ENCODE measurements at regions not wholly inside any gene's neighbourhood (a gene's known extent, or its start where the extent isn't known, plus 50 kb on each side); places are given as distances from the start of the nearest gene placed in this dataset.
"Not testable (repeated sequence)": the region's sequence is repeated elsewhere in the genome, so short reads cannot be mapped to it uniquely, and the experiment has no call there.

DNA sequence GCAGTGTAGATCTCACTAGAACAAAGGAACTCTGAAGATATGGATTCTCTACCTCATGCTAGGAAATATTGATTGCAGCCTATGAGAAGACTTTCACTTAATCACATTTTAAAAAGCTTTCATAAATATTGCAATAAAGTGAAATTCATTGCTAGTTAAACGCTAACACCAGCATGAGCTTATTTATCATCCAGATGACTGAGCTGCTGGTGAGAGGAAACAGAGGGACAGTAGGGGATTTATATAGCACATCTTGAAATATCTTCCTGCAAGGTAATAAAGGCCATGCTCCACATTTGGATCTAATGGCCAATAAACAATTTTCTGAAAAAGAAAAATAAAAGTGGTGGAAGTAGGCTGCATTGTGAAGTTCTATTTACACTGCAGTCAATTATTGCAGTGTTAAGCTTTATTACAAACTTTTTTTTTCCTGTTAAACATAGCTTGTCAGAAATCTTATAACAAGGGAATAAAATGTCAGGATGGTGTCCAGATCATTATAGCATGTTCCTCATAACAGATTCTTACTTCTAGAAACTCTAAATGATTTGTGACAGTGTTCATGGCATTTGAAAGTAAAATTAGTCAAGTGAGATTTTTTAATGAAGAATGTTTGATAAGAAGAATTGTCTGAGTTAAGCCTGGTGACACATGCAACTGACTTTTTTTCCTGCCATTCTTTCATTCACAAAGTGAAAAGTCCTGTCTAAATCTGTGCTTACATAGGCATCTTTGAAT is 342.6 kb downstream of the DMAC1 start:
- no peak for DNase-seq

DNA sequence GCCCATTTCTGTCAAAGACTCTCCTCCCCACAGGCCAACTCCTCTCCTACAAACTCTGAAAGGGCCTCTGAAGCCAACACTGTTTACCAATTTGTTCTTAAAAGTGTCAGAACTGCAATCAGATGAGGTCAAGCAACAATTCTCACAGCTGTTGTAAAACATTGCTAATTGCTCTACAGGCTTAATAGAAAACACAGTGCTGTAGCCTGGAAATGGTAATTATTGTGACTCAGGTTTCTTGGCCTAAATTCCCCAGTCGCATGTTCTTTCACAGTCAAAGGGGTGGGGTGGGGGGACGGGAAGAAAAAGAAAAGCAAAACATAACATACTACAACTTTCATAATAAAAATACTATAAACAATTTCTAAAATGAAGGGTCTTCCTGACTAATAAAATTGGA is 343.2 kb downstream of the DMAC1 start:
- DNase-seq = no peak

DNA sequence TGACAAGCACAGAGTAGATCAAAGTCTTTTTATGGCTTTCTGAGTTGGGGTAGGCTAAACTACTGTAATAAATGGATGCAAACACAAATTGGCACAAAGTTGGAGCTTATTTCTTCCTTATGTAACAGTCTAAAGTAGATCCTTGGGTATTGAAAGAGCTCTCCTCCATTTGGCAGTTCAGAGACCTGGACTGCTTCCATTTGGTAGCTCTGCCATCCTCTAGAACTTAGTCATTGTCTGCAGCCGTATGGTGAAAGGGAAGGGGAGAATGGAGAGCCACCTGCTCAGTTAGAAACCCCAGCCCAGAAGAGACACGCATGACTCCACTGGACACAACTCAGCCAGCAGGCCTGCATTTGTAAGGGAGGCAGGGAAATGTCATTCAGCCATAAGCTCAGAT is 345.0 kb downstream of the DMAC1 start:
- no peak for DNase-seq

DNA sequence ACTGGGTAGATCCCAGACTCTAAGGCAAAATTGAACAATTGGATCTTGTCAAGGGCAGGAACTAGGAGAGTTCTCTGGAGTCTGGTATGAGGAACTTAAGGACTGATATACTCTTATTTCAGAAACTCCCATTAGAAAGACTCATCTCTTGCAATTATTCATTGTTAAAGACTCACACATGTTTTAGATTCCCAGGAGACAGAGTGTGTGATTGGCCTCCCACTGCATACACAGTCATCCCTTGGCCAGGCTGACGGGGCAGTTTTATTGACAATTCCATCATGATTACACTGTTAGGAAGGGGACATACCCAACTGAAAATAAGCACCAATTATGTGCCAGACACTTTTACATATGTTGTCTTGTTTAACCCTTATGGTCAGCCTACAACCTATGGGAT is 347.2 kb downstream of the DMAC1 start:
- no peak for DNase-seq

DNA sequence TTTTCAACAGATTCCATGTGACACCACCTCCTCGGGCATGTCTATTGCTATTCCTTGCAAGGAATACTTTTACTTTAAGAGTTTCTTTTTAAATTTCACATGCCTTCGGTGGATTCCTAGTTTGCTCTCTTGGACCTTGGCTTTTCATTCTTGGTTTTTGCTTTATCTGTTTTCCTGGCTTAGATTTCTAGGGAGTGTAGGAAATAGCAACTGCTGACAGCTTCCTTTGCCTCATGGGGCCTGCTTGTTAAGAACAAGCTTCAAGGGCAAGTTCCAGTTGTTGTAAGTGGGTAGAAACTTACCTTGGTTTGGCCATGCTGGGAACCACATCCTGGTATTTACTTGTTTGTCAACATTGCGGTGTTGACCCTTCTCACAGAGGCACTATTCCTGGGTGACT is 348.5 kb downstream of the DMAC1 start:
- DNase-seq = no peak

- no peak for DNase-seq
These were observed 356.0 kb downstream of the DMAC1 start for GRCh38 chr9:7443541-7443940.

DNA sequence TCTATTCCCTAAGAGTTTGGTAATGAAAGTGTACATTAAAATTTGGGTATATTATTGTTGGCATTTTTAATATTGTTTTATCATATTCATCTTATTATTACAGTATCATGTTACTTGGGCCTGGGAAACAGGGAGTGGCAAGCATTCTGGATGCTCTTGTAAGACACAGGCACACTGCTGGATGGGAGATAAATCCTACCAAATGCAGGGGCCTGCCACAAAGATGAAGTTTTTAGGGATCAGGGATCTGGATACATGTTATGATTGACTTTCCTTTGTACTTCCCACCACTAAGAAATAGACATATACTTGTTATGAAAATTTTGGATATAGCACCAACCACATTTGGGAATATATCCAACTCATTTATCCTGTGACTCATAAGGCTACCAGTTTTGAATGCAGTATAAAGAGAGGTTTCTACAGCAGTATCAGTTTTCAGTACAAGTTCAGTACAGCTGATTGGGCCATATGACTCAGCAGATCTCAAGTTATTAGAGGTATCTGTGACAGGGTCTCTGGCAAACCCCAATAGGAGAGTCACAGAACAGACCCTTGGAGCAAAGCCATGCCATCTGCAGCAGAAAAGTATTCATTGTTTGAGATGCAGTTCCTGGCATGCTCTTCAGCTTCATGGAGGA is 360.1 kb downstream of the DMAC1 start:
- DNase-seq = no peak

GRCh38 chr9:7436754-7437153 is 362.8 kb downstream of the DMAC1 start:
- DNase-seq = no peak

DNA sequence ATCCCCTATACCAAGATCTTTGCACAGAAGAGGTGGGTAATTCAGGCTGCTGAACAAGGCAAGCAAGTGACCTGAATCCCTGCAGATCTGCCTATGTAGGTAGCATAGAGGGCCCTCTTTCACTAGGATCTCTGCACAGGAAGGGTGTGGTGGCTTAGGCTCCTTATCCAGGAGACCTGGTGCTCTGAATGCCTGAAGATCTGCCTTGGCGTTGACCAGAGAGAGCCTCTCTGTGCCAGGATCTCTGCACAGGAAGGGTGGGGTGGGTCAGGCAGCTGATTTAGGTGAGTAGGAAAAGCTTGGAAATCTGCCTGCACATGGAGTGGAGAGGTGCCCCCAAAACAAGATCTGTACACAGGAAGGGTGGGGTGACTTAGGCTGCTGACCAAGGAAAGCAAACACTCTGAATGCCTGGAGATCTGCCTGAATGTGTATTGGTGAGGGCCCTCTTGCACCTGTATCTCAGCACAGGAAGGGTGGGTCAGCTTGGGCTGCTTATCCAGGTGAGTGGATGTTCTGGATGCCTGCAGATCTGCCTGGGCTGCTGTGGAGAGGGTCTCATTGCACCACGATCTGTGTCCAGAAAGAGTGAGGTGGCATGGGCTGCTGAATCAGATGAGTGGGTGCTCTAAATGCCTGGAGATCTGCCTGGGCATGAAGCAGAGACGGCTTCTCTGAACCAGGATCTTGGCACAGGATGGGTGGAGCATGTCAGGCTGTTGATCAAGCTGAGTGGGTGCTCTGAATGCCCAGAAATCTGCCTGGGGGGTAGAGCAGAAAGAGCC is 365.9 kb downstream of the DMAC1 start:
- no peak for DNase-seq

- no peak for DNase-seq
These were observed 366.6 kb downstream of the DMAC1 start for GRCh38 chr9:7432989-7433388.

DNA sequence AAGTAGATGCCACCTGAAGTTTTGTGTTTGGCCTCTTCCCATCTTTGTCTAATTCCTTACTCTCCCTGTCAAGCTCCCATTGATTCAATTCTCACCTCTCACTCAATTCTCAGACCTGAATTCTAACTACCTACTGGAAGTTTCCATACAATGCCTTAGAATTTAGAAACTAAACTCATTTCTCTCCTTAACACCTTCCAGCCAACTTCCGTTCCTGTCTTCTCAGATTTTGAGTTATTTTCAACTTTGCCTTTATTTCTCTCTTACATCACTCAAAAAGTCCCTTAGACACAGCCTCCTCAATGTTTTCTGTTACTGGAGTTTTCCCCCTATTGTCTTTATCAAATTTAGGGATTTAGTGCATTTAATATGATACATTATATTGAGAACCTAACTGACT is 382.2 kb downstream of the DMAC1 start:
- not testable (repeated sequence) for DNase-seq

GRCh38 chr9:7415836-7416235 is 383.7 kb downstream of the DMAC1 start:
- no peak for DNase-seq

GRCh38 chr9:7408845-7409244 is 390.7 kb downstream of the DMAC1 start:
- DNase-seq = no peak

GRCh38 chr9:7407246-7407645 is 392.3 kb downstream of the DMAC1 start:
- DNase-seq = no peak

GRCh38 chr9:7405924-7406604 is 393.5 kb downstream of the DMAC1 start:
- DNase-seq = no peak

- no peak for DNase-seq
These were observed 395.6 kb downstream of the DMAC1 start for GRCh38 chr9:7403839-7404487.

DNA sequence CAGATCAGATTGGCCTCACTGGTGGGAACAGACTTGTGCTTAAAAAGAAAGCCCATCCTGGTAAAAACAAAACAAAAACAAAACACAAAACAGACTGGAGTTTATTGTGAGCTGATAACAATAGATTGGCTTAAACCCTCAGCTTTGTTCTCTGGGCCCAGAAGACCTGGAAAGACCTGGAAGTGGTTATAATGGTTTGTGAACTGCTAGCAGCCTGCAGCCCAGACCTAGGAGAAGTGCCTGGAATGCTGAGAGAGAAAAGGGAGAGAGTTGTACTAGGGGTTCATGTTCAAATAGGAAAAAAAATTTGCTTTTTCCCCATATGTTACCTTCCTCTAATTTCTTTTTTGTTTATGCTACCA is 396.6 kb downstream of the DMAC1 start:
- no peak for DNase-seq

DNA sequence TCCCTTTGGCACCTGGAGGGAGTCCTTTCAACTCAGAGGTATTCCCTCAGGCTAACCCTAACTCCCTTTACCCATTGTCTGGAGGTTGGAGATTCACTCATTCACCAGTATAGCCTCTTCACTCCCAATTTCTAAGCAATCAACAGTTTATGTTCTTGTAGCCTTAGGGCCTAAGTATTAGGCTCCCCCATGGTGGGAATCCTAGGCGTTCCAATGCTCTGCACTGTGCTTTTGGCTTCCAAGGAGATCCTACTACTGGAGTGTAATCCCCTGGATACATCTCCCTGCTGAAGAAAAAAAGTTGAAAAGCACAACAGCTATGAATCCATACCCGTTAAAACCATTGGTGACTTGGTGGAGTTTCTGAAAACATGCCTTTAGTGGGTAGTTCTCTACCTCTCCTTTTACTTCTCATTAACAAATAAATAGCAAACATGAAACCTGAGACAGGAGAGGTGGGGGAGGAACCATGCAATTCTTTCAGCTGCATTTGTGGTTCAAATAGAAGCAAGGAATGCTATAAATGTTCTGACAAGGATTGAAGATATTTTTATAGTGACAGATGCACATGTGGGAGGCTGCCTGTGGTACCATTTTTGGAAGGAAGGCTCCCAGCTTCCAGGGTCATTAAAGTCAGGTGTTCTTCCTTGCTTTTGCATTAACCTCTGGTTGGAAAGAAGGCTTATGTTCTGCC is 397.1 kb downstream of the DMAC1 start:
- no peak for DNase-seq

DNA sequence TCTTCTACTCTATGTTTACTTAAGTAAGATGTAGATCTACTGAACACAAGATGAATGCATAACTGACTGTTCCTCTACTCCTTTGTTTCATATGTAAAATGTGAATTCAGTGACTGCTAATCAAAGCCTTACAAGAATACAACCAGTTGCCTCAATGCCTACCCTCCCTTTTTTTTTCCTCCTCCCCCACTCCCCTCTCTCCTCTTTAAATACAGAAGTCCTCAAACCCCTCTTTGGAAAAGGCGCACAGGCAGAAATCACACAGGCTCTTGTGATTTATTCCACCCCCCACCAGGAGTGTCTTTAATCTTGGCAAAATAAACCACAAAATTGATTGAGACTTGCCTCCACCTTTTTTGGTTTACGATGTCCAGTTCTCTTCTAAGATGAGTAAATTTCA is 398.5 kb downstream of the DMAC1 start:
- DNase-seq = no peak

DNA sequence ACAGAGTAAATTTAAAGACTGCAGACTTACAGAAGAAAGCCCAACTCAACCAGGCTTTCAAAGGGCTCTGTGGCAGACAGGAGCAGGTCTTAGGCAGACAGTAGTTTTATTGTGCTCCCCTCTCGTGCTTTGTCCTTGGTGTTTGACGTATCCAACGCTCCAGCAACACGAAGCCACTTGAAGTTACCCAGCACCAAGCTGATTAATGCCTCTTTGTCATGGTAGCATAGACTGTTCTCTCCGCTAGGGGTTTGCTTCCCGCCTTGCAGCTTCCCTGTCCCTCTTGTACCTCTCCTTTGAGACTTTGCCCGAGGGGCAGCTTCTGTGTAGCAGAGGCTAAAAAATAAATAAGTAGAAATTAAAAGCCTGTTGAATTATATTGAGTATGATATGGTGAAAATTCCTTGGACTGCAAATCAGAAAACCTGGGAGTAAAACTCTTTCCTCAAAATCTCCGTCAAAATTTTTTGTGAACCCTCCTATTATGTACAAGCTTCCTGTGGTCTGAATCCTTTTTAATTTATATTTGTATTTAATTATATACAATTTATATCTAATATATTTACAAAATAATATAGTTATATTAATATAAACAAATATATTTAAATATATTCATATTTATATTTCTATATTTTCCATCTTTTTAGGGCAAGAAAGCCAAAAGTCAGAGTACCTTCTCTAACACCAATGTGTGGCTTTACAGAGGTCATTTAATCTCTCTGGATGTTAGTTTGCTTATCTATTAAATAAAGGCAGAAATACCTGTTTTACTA is 405.4 kb downstream of the DMAC1 start:
- DNase-seq = no peak

GRCh38 chr9:7392148-7392547 is 407.4 kb downstream of the DMAC1 start:
- DNase-seq = no peak

- no peak for DNase-seq
These were observed 410.8 kb downstream of the DMAC1 start for GRCh38 chr9:7388755-7389154.

Measured in CD4-positive, alpha-beta T cell treated with Interleukin-1 beta for 1 hour (primary cell).